BLaER1 (cell line): ENCODE measurements at regions not wholly inside any gene's neighbourhood (a gene's known extent, or its start where the extent isn't known, plus 50 kb on each side); places are given as distances from the start of the nearest gene placed in this dataset.

Experiments
- H3K27ac ChIP-seq: shearing (Covaris generic); formaldehyde crosslinking; 2 replicates; pipeline ENCODE4 v1.8.1; 2022
- H3K27me3 ChIP-seq: shearing (Covaris generic); formaldehyde crosslinking; 2 replicates; pipeline ENCODE4 v1.8.1; 2022
- H3K36me3 ChIP-seq: shearing (Covaris generic); formaldehyde crosslinking; 2 replicates; pipeline ENCODE4 v1.8.1; 2022
- H3K4me1 ChIP-seq: shearing (Covaris generic); formaldehyde crosslinking; 2 replicates; pipeline ENCODE4 v1.8.1; 2022
- H3K4me2 ChIP-seq: shearing (Covaris generic); formaldehyde crosslinking; 2 replicates; pipeline ENCODE4 v1.8.1; 2022
- H3K4me3 ChIP-seq: shearing (Covaris generic); formaldehyde crosslinking; 2 replicates; pipeline ENCODE4 v1.8.1; 2022
- H3K9ac ChIP-seq: shearing (Covaris generic); formaldehyde crosslinking; 2 replicates; pipeline ENCODE4 v1.8.1; 2022
- H3K9me3 ChIP-seq: shearing (Covaris generic); formaldehyde crosslinking; 2 replicates; pipeline ENCODE4 v1.8.1; 2022
- H4K20me1 ChIP-seq: shearing (Covaris generic); formaldehyde crosslinking; 2 replicates; pipeline ENCODE4 v1.8.1; 2022
- Cebpa-rat ChIP-seq: shearing (Covaris generic); IDR thresholded peaks from 2 replicates; pipeline ENCODE4 v1.8.1; 2022

DNA sequence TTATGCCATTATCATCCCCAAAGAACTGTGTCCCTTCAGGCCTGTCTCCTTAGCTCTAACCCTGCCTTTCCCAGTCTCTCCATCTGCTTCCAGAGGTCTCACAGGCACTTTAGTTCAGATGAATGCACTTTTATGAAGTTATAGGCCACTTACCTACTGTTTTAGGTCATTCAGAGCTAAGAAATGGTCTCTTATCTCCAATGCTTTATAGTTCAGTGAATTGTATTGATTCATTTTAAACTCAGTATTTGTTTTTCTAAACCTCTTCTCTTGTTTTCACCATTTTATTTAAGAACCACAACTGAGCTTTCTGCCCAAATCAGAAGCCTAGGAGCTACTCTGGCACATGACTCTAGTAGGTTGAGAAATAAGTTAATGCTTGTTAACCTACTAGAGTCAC, 197.5 kb upstream of the ATP2B1 start:
- no peaks in the 10 kb centered on the region for H4K20me1 ChIP-seq
- no peaks in the 10 kb centered on the region for H3K36me3 ChIP-seq
- no peak overlapping the region for H3K9ac ChIP-seq
- no peak for TF ChIP-seq Cebpa-rat
- no peaks in the 10 kb centered on the region for H3K9me3 ChIP-seq
- H3K27me3 ChIP-seq: no peaks in the 10 kb centered on the region
- H3K4me3 ChIP-seq: no peak overlapping the region
- H3K27ac ChIP-seq: no peak overlapping the region
- H3K4me1 ChIP-seq: no peaks in the 10 kb centered on the region
- no peak overlapping the region for H3K4me2 ChIP-seq

DNA sequence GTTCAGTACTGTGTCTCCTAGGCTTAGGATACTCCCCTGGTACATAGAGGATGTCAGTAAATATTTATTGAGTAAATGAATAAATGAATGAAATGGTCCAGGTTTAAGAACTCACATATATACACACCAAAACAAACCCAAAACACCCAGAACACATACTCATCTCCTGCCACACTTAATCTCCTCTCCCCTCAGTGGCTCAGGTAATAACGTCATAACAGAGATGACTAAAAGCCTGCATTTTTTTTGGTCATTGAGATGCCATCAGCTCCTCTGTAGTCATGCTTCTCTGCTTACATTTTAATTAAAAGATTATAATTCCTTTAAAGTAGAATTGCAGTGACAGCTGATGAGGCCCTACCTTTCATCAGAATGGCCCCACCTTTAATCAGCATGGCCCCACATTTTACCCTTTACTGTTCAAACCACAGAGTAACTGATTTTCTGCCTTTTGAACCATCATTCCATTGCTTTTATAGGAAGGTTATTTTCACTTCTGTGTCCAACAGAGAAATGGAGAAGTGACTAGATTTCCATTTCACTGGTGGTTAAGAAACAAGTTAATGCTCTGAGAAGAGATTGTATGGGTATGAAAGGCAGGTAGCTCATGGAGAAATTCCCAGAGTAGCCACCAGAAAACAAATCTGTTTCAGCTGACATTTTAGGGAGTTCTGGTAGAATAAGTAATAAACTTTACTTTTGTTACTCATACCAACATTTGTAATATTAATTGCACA, 193.4 kb upstream of the ATP2B1 start:
- Histone ChIP-seq H3K4me2 (no peak overlapping the region), H4K20me1 (no peaks in the 10 kb centered on the region), H3K4me1 (no peaks in the 10 kb centered on the region), H3K27me3 (no peaks in the 10 kb centered on the region), H3K36me3 (no peaks in the 10 kb centered on the region), H3K27ac (no peak overlapping the region), H3K9me3 (no peaks in the 10 kb centered on the region), H3K4me3 (no peak overlapping the region), H3K9ac (no peak overlapping the region)
- no peak for TF ChIP-seq Cebpa-rat

DNA sequence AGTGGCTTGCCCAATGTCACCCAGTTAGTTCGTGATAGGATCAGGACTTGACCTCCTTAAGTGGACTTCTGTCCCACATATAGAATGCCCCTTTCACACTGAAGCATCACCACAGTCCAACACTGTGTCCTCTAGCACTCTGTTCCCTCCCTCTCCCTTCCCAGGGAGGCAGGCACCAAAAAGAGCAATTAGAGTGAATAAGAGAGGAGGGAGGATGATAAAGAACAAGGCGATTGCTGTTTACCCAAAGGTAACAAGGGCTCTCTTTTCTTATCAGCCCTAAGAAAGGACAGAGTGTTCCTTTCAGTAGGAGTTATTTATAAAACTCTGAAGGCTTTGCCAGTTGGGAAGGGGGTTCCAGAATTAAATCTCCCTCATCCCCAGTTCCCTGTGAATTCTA, 192.7 kb upstream of the ATP2B1 start:
- no peak overlapping the region for H3K4me3 ChIP-seq
- H3K27me3 ChIP-seq: no peaks in the 10 kb centered on the region
- no peak overlapping the region for H3K4me2 ChIP-seq
- no peak overlapping the region for H3K9ac ChIP-seq
- no peaks in the 10 kb centered on the region for H3K9me3 ChIP-seq
- H3K36me3 ChIP-seq: no peaks in the 10 kb centered on the region
- H4K20me1 ChIP-seq: no peaks in the 10 kb centered on the region
- TF ChIP-seq Cebpa-rat: no peak
- no peak overlapping the region for H3K27ac ChIP-seq
- no peaks in the 10 kb centered on the region for H3K4me1 ChIP-seq

DNA sequence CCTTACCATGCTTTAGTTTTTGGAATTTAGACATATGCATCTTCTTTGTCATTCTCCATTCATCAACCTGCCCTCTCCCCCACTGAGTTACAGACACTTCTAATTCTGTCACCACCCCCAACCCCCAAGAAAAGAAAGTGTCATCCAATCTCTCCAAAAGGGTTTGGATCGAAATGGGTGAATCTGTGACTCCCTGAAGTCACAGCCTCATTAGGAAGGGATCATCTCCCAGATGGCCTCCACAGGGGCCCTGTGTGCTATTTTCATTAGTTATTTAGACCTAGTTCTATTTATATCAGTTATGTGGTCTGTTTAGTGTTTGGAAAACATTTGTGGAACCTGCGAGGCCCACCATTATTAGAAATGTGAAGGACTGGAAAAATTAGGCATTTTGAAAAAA, 191.0 kb upstream of the ATP2B1 start:
- no peaks in the 10 kb centered on the region for H3K4me1 ChIP-seq
- H4K20me1 ChIP-seq: no peaks in the 10 kb centered on the region
- no peak overlapping the region for H3K27ac ChIP-seq
- no peaks in the 10 kb centered on the region for H3K36me3 ChIP-seq
- no peaks in the 10 kb centered on the region for H3K27me3 ChIP-seq
- no peak for TF ChIP-seq Cebpa-rat
- no peak overlapping the region for H3K4me3 ChIP-seq
- no peak overlapping the region for H3K9ac ChIP-seq
- H3K9me3 ChIP-seq: no peaks in the 10 kb centered on the region
- no peak overlapping the region for H3K4me2 ChIP-seq

DNA sequence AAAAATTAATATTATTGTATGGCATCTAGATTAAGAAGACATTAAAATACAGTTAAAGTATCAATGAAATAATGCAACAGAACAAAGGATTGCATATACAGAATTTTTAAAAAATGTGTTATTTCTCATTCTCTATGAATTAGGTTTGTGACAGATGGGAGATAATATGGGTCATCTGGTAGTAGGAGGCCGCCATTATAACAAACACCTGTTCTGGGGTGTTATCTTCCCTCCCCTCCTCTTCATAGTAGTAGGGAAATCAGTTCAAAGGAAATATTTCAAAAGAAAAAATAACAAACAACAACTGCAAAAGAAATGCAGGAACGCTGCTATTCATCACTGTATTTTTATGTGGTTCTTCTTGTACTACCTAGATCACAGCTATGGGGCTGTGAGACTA, 187.0 kb upstream of the ATP2B1 start:
- no peaks in the 10 kb centered on the region for H4K20me1 ChIP-seq
- H3K9me3 ChIP-seq: 0 out of 2 replicates have a peak, but pooled peaks cover 2% of the 10 kb centered on the region
- no peak overlapping the region for H3K27ac ChIP-seq
- no peaks in the 10 kb centered on the region for H3K36me3 ChIP-seq
- H3K27me3 ChIP-seq: no peaks in the 10 kb centered on the region
- no peaks in the 10 kb centered on the region for H3K4me1 ChIP-seq
- no peak overlapping the region for H3K9ac ChIP-seq
- H3K4me3 ChIP-seq: no peak overlapping the region
- TF ChIP-seq Cebpa-rat: no peak
- no peak overlapping the region for H3K4me2 ChIP-seq

DNA sequence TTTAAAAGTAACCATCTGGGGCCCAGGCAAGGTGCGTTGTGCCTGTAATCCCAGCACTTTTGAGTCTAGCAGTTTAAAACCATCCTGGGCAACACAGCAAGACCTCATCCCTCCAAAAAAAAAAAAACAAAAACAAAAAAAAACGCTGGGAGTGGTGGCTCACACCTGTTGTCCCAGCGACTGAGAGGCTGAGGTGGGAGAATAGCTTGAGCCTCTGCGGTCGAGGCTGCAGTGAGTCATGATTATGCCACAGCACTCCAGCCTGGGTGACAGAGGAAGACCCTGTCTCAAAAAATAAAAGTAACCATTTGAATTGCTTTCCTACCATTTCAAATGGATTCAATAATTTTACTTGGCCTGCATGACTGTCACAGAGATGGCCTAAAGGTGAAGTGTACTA, 186.5 kb upstream of the ATP2B1 start:
- Histone ChIP-seq H3K4me1 (no peaks in the 10 kb centered on the region), H4K20me1 (no peaks in the 10 kb centered on the region), H3K27ac (no peak overlapping the region), H3K4me3 (no peak overlapping the region), H3K27me3 (no peaks in the 10 kb centered on the region), H3K4me2 (no peak overlapping the region), H3K36me3 (no peaks in the 10 kb centered on the region), H3K9me3 (0 out of 2 replicates have a peak, but pooled peaks cover 3% of the 10 kb centered on the region), H3K9ac (no peak overlapping the region)
- no peak for TF ChIP-seq Cebpa-rat

DNA sequence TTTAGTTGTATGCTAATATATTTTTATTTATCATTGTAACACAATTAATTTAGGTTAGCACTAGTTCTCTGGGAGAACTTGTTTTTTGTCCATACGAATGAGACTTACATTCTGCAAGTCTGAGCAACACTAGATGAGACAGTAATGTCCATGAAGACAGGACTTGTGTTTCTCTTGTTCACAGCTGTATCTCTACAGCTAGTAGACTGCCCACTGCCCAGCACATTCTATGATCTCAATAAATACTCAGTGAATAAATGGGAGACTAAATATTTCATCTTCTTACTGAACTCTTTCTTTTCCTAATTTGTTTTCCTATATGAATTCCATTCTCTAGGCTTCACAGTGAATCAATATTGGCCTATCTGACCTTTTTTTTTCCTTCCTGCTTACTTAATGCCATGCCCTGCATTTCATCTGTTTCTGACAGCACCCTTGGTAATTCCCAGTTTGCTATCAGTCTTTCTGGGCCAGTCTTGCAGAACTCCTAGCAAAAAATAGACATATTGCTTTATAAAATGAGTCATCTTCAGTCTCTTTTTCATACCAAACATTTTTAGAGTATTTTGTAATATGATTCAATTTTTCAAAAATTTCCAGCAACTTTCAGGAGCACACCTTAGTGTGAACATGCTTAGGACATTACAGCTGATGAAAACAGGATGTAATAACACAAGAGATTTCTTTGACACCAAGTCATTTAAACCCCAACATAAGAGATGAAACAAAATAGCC, 185.5 kb upstream of the ATP2B1 start:
- Histone ChIP-seq H3K4me1 (no peaks in the 10 kb centered on the region), H3K36me3 (no peaks in the 10 kb centered on the region), H3K9me3 (0 out of 2 replicates have a peak, but pooled peaks cover 3% of the 10 kb centered on the region), H3K27me3 (no peaks in the 10 kb centered on the region), H3K27ac (no peak overlapping the region), H3K4me3 (no peak overlapping the region), H3K4me2 (no peak overlapping the region), H3K9ac (no peak overlapping the region), H4K20me1 (no peaks in the 10 kb centered on the region)
- no peak for TF ChIP-seq Cebpa-rat

DNA sequence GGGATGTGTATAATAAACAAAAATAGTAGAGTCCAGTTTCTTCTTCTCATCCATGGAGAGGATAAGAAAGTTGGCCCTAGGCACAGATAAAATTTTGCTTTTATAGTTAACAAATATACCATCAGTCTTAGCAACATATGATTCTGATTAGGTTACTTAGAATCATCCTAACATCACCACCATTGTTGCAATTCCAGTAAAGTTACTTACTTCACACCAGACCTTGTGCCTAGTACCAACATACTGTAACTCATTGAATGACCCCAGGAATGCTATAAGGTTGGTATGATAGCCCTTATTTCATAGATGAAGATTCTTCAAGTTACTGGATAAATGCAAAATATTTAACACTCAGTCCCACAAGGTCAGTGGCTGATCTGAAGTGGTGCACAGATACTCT, 183.8 kb upstream of the ATP2B1 start:
- no peak overlapping the region for H3K4me3 ChIP-seq
- no peak overlapping the region for H3K27ac ChIP-seq
- no peaks in the 10 kb centered on the region for H3K4me1 ChIP-seq
- no peaks in the 10 kb centered on the region for H3K36me3 ChIP-seq
- no peak overlapping the region for H3K9ac ChIP-seq
- no peak for TF ChIP-seq Cebpa-rat
- H3K4me2 ChIP-seq: no peak overlapping the region
- 0 out of 2 replicates have a peak, but pooled peaks cover 3% of the 10 kb centered on the region for H3K9me3 ChIP-seq
- no peaks in the 10 kb centered on the region for H4K20me1 ChIP-seq
- no peaks in the 10 kb centered on the region for H3K27me3 ChIP-seq

DNA sequence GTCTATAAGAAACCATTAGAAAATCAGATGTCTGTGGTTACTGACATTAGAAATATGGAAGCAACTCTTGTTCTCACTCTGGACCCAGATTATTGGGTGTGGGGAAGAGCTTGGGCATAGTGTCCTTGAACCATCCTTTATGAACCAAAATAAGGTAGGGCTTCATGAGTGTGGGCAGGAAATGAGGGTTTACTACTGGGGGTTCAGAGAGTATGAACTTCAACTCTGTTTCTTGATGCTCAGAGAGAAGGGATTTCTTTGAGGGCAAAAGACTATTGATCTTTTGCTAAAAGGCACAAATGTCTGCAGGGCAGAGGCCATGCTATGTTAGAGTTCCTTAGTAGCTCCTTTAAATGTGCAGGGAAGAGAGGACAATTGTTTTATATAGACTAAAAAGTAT, 183.3 kb upstream of the ATP2B1 start:
- Histone ChIP-seq H3K27me3 (no peaks in the 10 kb centered on the region), H3K27ac (no peak overlapping the region), H3K9me3 (0 out of 2 replicates have a peak, but pooled peaks cover 3% of the 10 kb centered on the region), H3K4me2 (no peak overlapping the region), H3K4me1 (no peaks in the 10 kb centered on the region), H3K9ac (no peak overlapping the region), H3K4me3 (no peak overlapping the region), H4K20me1 (no peaks in the 10 kb centered on the region), H3K36me3 (no peaks in the 10 kb centered on the region)
- no peak for TF ChIP-seq Cebpa-rat

DNA sequence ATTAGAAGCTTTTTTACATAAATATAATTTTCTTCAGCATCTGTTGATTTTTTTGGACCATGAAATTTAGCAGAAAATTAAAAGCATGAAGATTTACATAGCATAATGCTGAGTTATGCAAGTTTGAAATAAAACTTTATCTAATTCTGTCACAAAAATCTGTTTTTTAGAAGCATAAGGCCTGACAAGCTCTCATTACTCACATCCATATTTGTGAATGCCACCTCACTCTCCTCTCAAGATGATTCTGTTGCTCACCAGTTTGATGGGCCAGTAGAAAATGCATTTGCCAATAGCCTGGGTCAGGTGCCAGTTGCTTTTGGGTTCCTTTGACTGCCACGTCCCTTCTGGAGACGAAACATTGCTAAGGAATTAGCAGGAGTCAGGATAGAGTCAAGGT, 181.5 kb upstream of the ATP2B1 start:
- TF ChIP-seq Cebpa-rat: no peak
- no peak overlapping the region for H3K4me3 ChIP-seq

More for the DNA sequence above, 181.5 kb upstream of the ATP2B1 start:
- Histone ChIP-seq H3K4me2 (no peak overlapping the region), H4K20me1 (no peaks in the 10 kb centered on the region), H3K9ac (no peak overlapping the region), H3K36me3 (no peaks in the 10 kb centered on the region), H3K27me3 (no peaks in the 10 kb centered on the region), H3K27ac (no peak overlapping the region), H3K9me3 (0 out of 2 replicates have a peak, but pooled peaks cover 3% of the 10 kb centered on the region), H3K4me1 (no peaks in the 10 kb centered on the region)
